ENCODE measurements at regions not wholly inside any gene's neighbourhood (a gene's known extent, or its start where the extent isn't known, plus 50 kb on each side); places are given as distances from the start of the nearest gene placed in this dataset.
A peak's percentile ranks its signal among the peaks of the same experiment; 100 is the strongest.

GRCh38 chr16:65965628-65966027, 400.9 kb upstream of the CDH5 start:
- H3K36me3 ChIP-seq (ENCODE audit: control insufficient read depth, insufficient read depth, low read length), result no peaks in the 10 kb centered on the region
- H3K9ac ChIP-seq (ENCODE audit: insufficient read depth, low read length), result no peak overlapping the region
- no peak overlapping the region for H2AFZ ChIP-seq (ENCODE audit: low read length)
- no peak overlapping the region for H3K4me2 ChIP-seq (ENCODE audit: extremely low read depth, insufficient read depth, low read length)
- H4K20me1 ChIP-seq (ENCODE audit: control insufficient read depth, extremely low read depth, insufficient read depth, low read length), result no peaks in the 10 kb centered on the region
- H3K27ac ChIP-seq (ENCODE audit: insufficient read depth, low read length), result no peak overlapping the region
- DNase-seq (ENCODE audit: low read depth in 2 of 2), result no peak
- no peak for TF ChIP-seq EZH2 (IDR thresholded peaks at IDR 0.05; ENCODE audit: low read length, missing control alignments)
- no peak for TF ChIP-seq CTCF (conservative IDR thresholded peaks at IDR 0.05 in 1 of 2, IDR thresholded peaks at IDR 0.05 in 1 of 2; ENCODE audit: low read depth in 1 of 2, low read length in 2 of 2)
- H3K9me3 ChIP-seq (ENCODE audit: control insufficient read depth, insufficient read depth, low read depth, low read length), result no peaks in the 10 kb centered on the region
- H3K4me1 ChIP-seq (ENCODE audit: control insufficient read depth, extremely low read depth, insufficient read depth, low read length), result peaks cover 2% of the 10 kb centered on the region
- no peak overlapping the region for H3K4me3 ChIP-seq (replicated peaks in 1 of 4; ENCODE audit: control extremely low read depth in 1 of 4, insufficient read depth in 1 of 4, low read depth in 3 of 4, low read length in 4 of 4)
- no peaks in the 10 kb centered on the region for H3K27me3 ChIP-seq (ENCODE audit: control insufficient read depth, insufficient read depth, low read length)
- no peaks in the 10 kb centered on the region for H3K79me2 ChIP-seq (ENCODE audit: control insufficient read depth, insufficient read depth, low read length)

GRCh38 chr16:65964752-65965151, 401.7 kb upstream of the CDH5 start:
- Histone ChIP-seq H3K27me3 (ENCODE audit: control insufficient read depth, insufficient read depth, low read length) (no peaks in the 10 kb centered on the region), H3K4me3 (replicated peaks in 1 of 4; ENCODE audit: control extremely low read depth in 1 of 4, insufficient read depth in 1 of 4, low read depth in 3 of 4, low read length in 4 of 4) (no peak overlapping the region), H3K36me3 (ENCODE audit: control insufficient read depth, insufficient read depth, low read length) (no peaks in the 10 kb centered on the region), H3K9me3 (ENCODE audit: control insufficient read depth, insufficient read depth, low read depth, low read length) (no peaks in the 10 kb centered on the region), H3K27ac (ENCODE audit: insufficient read depth, low read length) (no peak overlapping the region), H3K4me2 (ENCODE audit: extremely low read depth, insufficient read depth, low read length) (no peak overlapping the region), H2AFZ (ENCODE audit: low read length) (no peak overlapping the region), H3K4me1 (ENCODE audit: control insufficient read depth, extremely low read depth, insufficient read depth, low read length) (peaks cover 2% of the 10 kb centered on the region), H3K9ac (ENCODE audit: insufficient read depth, low read length) (no peak overlapping the region), H4K20me1 (ENCODE audit: control insufficient read depth, extremely low read depth, insufficient read depth, low read length) (no peaks in the 10 kb centered on the region), H3K79me2 (ENCODE audit: control insufficient read depth, insufficient read depth, low read length) (no peaks in the 10 kb centered on the region)
- DNase-seq (ENCODE audit: low read depth in 2 of 2), result no peak
- TF ChIP-seq EZH2 (IDR thresholded peaks at IDR 0.05; ENCODE audit: low read length, missing control alignments) (no peak), CTCF (conservative IDR thresholded peaks at IDR 0.05 in 1 of 2, IDR thresholded peaks at IDR 0.05 in 1 of 2; ENCODE audit: low read depth in 1 of 2, low read length in 2 of 2) (no peak)

- Histone ChIP-seq H3K27me3 (ENCODE audit: control insufficient read depth, insufficient read depth, low read length) (no peaks in the 10 kb centered on the region), H3K36me3 (ENCODE audit: control insufficient read depth, insufficient read depth, low read length) (no peaks in the 10 kb centered on the region), H3K4me3 (replicated peaks in 1 of 4; ENCODE audit: control extremely low read depth in 1 of 4, insufficient read depth in 1 of 4, low read depth in 3 of 4, low read length in 4 of 4) (no peak overlapping the region), H3K4me1 (ENCODE audit: control insufficient read depth, extremely low read depth, insufficient read depth, low read length) (no peaks in the 10 kb centered on the region), H2AFZ (ENCODE audit: low read length) (no peak overlapping the region), H3K4me2 (ENCODE audit: extremely low read depth, insufficient read depth, low read length) (no peak overlapping the region), H3K27ac (ENCODE audit: insufficient read depth, low read length) (no peak overlapping the region), H3K79me2 (ENCODE audit: control insufficient read depth, insufficient read depth, low read length) (no peaks in the 10 kb centered on the region), H4K20me1 (ENCODE audit: control insufficient read depth, extremely low read depth, insufficient read depth, low read length) (no peaks in the 10 kb centered on the region), H3K9ac (ENCODE audit: insufficient read depth, low read length) (no peak overlapping the region), H3K9me3 (ENCODE audit: control insufficient read depth, insufficient read depth, low read depth, low read length) (no peaks in the 10 kb centered on the region)
- DNase-seq (ENCODE audit: low read depth in 2 of 2), result peak in 1 of 2 donors; percentile 4
- TF ChIP-seq EZH2 (IDR thresholded peaks at IDR 0.05; ENCODE audit: low read length, missing control alignments), result no peak
These were observed 404.9 kb upstream of the CDH5 start for GRCh38 chr16:65961476-65962143.
